ENCODE measurements at regions not wholly inside any gene's neighbourhood (a gene's known extent, or its start where the extent isn't known, plus 50 kb on each side); places are given as distances from the start of the nearest gene placed in this dataset.

- no peak for DNase-seq (ENCODE audit: low read depth)
- H3K4me3 ChIP-seq (ENCODE audit: low read depth, low read length): no peak overlapping the region
- TF ChIP-seq CTCF (IDR thresholded peaks at IDR 0.05; ENCODE audit: insufficient read depth, low read depth, low read length, missing control alignments): no peak
Measured at GRCh38 chr1:103194060-103194459, 85.7 kb upstream of the COL11A1 start.

- TF ChIP-seq CTCF (IDR thresholded peaks at IDR 0.05; ENCODE audit: insufficient read depth, low read depth, low read length, missing control alignments): no peak
- no peak for DNase-seq (ENCODE audit: low read depth)
- no peak overlapping the region for H3K4me3 ChIP-seq (ENCODE audit: low read depth, low read length)
Measured at GRCh38 chr1:103191327-103191726, 83.0 kb upstream of the COL11A1 start.

GRCh38 chr1:103190766-103191165 lies 82.4 kb upstream of the COL11A1 start:
- no peak for DNase-seq (ENCODE audit: low read depth)
- no peak for TF ChIP-seq CTCF (IDR thresholded peaks at IDR 0.05; ENCODE audit: insufficient read depth, low read depth, low read length, missing control alignments)
- no peak overlapping the region for H3K4me3 ChIP-seq (ENCODE audit: low read depth, low read length)

GRCh38 chr1:103187673-103188072 lies 79.4 kb upstream of the COL11A1 start:
- no peak for DNase-seq (ENCODE audit: low read depth)
- no peak for TF ChIP-seq CTCF (IDR thresholded peaks at IDR 0.05; ENCODE audit: insufficient read depth, low read depth, low read length, missing control alignments)
- H3K4me3 ChIP-seq (ENCODE audit: low read depth, low read length): no peak overlapping the region

GRCh38 chr1:103180660-103181059 lies 72.3 kb upstream of the COL11A1 start:
- no peak overlapping the region for H3K4me3 ChIP-seq (ENCODE audit: low read depth, low read length)
- no peak for TF ChIP-seq CTCF (IDR thresholded peaks at IDR 0.05; ENCODE audit: insufficient read depth, low read depth, low read length, missing control alignments)
- DNase-seq (ENCODE audit: low read depth): no peak

- TF ChIP-seq CTCF (IDR thresholded peaks at IDR 0.05; ENCODE audit: insufficient read depth, low read depth, low read length, missing control alignments): no peak
- DNase-seq (ENCODE audit: low read depth): no peak
- H3K4me3 ChIP-seq (ENCODE audit: low read depth, low read length): no peak overlapping the region
Measured at GRCh38 chr1:103177108-103177775, 68.9 kb upstream of the COL11A1 start.

GRCh38 chr1:103171041-103171590 lies 62.8 kb upstream of the COL11A1 start:
- TF ChIP-seq CTCF (IDR thresholded peaks at IDR 0.05; ENCODE audit: insufficient read depth, low read depth, low read length, missing control alignments): no peak
- DNase-seq (ENCODE audit: low read depth): no peak
- H3K4me3 ChIP-seq (ENCODE audit: low read depth, low read length): no peak overlapping the region
